NCI-H446 treated with DMSO at 0.1 percent for 48 hours (cell line): ENCODE measurements at regions not wholly inside any gene's neighbourhood (a gene's known extent, or its start where the extent isn't known, plus 50 kb on each side); places are given as distances from the start of the nearest gene placed in this dataset.
"Not testable (repeated sequence)": the region's sequence is repeated elsewhere in the genome, so short reads cannot be mapped to it uniquely, and the experiment has no call there.

Source experiments
- DNase-seq: peaks from one replicate; lab custom pipeline; 2025; lab: John Stamatoyannopoulos, UW

DNA sequence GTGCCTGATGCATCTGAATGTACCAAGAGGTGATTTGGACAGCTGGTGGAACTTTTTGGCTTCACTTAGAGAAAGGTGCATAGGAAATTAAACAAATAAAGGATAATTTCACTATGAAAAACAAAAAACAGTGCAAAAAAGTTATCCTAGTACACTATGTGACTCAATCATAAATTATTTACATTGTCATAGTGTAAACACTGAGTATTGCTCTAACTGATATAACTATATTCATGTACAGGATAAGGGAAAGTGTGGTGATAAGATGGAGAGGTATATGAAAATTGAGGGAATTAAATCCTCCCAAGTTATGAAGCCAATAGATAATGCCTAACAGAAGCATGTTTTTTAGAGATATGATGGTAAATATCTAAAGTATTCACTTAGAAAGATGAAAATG, 50.2 kb upstream of the CPNE4 start:
- DNase-seq = no peak

DNA sequence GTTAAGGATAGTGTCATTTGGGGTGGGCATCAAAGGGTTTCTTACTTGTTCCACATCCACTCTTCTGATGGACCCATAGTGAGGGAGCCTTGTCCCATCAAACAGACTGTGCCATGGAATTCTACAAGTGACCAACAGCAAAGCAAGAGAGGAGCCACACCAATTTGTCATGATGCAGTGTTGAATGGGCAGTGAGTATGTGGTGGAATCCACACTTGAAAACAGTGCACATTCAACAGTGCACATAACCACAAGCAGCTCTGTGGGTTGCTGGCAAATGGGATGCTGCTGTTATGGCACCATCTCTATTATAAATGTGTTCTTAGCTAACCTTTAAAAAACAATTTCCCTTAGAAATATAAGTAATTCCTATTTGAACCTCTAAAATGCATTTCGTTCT, 52.5 kb upstream of the CPNE4 start:
- DNase-seq = no peak

DNA sequence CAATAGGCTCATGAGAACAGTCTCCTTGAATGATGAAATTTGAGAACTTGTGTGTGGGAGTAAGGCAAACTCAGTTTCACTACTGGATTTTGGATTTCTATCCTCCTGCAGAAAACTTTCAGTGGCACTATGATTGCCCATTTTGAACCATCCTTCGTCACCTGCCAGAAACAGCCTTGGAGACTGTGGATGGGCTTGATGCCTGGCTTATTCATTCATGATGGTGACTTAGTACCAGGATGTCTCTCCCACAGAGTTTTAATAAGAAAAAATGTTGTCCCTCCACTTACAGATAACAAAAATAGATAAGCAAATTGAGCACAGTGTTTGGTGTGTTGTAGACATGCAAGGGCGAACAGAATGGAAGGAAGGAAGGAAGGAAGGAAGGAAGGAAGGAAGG, 53.5 kb upstream of the CPNE4 start:
- DNase-seq = no peak

DNA sequence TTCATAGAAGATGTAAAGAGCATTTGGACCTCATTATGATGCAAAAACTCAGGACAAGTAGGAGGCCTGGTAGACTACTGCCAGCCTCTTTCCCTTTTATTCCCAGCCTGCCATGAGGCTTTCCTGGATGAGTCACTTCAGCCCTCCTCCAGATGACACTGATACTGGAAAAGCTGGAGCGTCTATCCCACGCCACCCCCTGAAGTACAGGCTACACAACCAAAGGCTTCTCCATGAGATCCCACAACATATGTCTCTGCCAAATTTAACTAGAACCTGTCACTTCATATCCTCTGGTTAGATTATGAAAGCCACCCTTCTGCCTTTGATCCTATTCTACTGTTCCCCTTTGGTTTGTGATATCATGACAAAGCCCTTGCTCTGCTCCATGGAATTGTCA, 56.1 kb upstream of the CPNE4 start:
- no peak for DNase-seq

DNA sequence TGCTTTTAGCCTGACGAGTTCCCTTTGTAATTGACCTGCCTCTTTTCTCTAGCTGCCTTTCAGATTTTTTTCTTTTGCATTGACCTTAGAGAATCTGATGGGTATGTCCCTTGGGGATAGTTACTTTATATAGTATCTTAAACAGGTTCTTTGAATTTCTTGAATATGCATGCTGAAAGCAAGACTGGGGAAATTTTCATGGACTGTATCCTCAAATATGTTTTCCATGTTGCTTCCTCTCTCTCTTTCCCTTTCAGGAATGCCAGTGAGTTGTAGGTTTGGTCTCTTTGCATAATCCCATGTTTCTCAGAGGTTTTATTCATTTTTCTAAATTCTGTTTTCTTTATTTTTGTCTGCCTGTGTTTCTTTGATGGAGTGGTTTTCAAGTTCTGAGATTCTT, 81.8 kb upstream of the CPNE4 start:
- no peak for DNase-seq

DNA sequence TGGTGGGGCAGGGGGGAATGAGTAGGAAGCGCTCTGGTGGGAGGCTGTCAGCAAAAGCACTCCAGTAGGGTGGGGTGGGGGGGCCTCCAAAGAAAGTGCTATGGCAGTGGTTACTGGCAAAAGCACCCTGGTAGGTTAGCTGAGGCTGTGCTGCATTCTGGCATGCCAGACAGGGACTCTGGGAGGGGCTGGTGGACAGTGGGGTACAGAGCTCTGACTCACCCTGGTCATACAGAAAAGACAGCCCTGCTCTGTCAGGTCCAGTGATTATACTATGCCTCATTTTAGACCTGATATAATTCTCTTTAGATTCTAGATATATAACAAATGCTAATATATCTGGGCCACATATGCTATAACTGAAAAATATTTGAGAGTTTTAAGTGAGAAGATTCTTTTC, 82.8 kb upstream of the CPNE4 start:
- DNase-seq = no peak

DNA sequence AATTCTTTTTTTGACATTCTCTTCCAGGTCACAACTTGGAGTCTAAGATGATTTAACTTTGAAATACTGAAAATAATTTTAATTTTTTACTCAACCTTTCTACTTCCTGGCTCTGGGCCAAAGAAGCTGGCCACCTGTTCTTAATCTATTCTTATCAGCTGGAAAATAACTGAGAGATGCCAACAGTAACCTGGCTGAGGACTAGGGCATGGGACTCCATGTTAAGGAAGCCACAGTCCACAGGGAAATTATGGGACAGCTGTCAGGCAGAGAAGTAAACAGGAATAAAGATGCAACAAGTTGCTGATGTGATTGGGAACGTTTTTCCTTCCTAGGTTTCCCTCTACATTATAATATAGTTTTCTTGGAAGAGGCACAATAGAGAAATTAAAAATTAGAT, 84.7 kb upstream of the CPNE4 start:
- no peak for DNase-seq

DNA sequence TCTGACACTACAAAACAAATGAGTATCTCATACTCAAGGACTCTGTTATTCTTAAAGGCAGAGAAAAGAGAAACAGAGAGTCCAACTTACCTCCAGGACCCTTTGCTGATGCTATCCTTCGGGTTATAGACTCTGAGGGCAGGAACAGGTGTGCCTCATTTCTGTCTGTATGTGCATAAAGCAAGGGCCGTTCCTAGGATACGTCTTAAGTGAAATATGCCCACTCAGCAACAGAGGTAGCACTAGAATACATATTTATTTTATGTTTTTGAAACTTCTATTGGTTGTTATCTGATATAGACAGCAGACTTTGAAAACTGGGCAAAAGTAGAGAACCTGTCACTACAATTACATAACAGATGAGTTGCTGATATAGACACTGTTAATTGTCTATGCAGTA, 89.3 kb upstream of the CPNE4 start:
- no peak for DNase-seq

DNA sequence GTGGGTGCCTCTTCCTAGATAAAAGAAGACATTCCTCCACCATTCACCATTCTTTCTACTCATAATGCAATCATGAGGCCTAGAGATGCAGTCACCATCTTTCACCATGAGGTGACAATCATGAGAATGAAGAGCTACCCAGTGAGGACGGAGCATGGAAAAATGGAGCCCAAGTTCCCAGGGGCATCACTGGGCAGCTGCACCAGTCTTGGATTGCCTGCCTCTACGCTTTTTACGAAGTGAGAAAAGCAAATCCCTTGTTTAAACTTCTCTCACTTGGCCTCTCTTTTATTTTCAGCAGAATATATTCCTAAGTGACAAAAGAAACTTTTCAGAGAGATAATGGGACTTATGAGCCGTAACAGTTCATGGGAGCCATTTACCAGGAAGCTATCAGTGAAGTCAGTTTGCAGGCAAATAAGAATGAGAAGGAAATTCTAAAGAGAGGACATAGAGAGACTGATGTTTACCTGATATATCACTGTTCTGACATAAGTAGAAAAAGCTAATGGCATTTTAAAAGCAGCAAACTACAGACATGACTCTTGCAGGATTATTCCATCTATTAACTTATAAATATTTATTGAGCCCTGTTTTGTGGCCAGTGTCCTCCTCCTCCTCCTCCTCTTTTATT, 90.0 kb upstream of the CPNE4 start:
- no peak for DNase-seq

DNA sequence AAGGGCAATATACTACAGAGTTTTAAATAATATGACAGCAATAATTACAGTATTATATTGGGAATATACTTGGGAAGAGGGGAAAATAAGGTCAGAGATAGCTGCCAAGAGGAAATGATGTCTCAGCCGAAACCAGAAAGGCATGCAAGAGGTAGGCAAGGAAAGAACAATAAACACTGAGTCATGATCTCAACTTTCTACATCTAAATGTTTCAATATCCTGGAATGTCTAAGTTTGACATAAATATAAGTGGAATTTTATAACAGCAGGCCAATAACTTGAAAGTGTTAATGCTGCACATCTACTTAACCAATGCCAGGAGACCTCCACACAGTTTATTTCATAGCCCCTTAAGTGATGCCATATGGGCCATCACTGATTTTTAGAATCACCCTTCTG, 99.8 kb upstream of the CPNE4 start:
- no peak for DNase-seq

DNA sequence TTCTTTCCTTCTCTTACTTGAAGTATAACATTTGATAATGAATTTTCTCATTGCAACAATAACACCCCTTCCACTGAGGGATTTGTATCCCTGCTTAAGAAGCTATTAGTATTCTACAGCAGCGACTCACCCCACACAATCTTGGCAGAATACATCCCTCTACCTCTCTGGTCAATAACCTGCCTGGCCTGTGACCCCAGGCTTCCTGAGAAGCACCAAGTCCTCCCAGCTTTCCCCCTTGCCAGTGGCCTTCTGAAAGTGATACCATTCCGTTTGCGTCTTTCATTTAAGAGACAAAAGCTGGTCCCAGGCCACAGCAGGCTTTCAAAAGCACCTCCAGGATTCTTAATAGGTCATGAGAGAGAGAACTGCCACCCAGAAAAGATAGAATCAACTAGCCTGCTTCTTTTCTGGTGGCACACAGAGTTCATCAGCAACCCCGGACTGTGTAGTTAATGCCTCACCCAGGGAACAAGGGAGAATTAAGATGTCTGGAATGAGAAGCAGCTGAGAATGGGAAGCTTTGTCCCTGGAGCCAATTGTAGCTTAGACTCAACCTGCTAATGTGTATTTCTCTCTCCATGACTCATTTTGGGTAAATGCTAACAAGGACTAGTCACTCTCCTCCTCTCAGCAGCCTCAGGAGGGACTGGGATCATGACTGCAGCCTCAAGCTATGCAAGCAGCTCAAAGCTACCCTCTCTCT, 101.0 kb upstream of the CPNE4 start:
- no peak for DNase-seq

DNA sequence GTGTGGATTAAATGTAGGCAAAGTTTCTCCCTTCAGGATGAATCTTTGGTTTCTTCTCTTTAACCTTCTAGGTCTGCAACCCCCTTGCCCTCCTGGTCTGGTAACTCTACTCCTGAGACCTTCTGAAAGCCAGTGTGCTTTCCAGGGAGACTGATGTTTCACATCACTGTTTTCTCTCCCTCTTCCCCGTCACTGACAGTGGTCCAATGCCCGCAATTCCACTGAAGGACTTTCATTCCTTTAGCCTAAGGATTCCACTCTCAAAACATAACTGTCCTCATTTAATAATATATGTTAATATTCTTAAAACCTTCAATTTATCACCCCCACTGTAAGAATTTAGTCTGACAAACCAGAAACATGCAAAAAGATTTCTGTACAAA, 101.5 kb upstream of the CPNE4 start:
- no peak for DNase-seq

DNA sequence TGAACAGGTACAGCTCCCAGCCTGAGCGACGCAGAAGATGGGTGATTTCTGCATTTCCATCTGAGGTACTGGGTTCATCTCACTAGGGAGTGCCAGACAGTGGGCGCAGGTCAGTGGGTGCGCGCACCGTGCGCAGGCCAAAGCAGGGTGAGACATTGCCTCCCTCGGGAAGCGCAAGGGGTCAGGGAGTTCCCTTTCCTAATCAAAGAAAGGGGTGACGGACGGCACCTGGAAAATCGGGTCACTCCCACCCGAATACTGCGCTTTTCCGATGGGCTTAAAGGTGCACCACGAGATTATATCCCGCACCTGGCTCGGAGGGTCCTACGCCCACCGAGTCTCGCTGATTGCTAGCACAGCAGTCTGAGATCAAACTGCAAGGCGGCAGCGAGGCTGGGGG, 102.1 kb upstream of the CPNE4 start:
- DNase-seq = not testable (repeated sequence)

DNA sequence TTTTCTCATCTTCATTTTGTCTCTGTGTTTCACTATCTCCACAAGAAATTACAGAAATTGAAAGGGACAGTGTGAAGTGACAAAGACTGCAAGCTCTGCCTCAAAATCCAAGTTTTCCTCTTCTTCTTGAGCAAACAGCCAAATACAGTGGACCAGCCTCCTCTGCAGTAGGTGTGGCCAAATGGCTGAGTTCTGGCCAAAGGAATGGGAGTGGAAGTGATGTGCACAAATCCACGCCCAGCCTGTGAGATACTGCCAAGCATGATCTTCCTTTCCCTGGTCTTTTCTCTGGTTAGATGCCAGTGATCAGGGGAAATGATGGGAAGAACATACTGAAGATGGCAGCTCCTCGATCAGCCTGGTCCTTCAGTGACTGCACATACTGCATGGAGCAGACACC, 111.0 kb upstream of the CPNE4 start:
- DNase-seq = no peak

DNA sequence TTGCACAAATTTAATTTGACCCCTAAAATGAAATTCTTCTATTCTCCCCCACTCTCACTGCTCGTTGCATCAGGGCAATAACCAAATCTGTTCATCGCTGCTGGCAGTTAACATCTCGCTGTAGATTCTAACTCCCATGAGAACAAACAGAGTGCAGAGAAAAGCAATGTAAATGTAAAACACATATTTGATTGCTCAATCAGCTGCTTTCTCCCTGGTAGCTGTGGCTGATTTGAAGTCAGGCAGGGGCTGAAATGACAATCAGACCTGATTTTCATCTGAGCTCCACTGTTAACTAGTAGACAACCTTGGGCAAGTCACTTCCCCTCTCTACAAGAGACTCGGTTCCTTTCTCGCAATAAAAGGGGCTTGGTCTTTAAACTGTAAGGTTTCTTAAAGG, 119.8 kb upstream of the CPNE4 start:
- DNase-seq = no peak

DNA sequence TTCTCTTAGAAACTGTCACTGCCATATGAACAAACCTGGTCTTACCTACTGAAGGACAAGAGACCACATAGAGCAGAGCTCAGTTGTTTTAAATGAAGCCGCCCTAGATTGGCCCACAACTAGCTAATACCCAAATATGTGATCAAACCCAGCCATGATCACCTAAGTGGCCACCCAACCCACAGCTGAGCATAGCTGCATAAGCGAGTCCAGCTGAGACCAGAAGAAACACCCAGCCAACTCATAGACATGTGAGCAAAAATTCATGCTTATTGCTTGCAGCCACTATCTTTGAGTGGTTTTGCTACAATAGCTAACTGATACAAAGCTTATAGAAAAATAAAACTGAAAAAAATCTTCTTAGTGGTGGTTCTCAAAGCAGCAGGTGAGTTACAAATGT, 124.3 kb upstream of the CPNE4 start:
- DNase-seq = no peak

DNA sequence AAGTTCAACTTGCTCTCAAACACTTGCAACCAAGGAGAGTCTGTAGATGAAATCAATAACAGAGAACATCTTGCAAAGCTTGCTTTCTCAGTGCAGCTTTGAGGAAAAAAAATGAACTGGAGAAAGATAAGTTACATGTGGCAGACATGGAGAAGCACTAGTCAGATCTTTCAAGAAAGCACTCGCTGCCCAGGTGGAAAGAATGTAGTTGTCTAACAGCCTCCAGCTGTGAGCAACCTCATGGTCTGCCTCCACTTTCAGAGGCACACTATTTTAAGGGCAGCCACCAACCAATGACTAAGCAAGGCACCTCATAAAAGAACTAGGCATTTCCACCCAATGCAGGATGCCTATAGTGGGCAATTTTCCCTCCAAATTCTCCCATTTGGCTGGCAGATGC, 125.4 kb upstream of the CPNE4 start:
- DNase-seq = no peak

DNA sequence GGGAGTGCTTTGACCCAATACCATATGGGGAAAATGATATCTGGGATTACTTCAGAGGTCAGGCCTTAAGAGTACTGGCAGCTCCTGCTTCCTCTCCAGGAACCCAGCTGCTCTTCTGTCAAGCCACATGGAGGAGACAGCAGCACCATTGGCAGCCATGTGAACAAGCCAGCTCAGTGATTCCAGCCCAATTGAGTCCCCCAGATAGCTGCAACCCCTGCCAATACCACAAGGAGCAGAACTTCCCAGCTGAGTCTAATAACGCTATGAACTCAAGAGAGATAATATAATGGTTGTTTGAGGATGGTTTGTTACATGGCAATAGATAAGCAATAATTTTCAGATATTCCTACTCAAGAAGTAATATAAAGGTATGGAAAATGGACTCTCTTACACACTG, 126.8 kb upstream of the CPNE4 start:
- DNase-seq = no peak

DNA sequence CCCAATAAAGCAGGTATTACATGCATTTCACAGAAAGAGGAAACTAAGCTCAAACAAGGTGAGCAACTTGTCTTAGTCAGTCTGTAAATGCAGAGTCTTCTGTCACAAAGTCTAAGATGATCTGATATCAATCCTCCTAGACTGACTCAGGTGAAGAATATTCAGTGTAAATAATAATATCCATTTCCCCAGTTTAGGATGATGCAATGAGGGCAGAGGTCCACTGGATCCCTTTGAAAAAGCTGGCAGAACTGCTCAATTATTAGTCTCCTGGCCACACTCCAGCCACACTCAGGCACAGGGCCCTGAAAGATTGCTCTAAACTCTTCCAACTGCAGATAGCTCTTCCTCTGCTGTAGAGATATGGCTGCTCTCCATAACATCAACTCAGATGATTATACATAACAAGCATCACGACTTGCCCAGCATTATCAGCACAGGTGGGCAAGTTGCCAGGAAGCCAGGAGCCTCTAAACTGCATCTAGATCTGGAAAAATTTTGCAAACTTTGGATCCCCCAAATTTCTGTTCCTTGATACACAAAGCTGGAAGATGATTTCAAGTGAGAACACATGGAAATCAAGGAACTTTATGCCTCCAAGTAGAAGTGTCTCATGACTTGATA, 129.8 kb upstream of the CPNE4 start:
- no peak for DNase-seq

DNA sequence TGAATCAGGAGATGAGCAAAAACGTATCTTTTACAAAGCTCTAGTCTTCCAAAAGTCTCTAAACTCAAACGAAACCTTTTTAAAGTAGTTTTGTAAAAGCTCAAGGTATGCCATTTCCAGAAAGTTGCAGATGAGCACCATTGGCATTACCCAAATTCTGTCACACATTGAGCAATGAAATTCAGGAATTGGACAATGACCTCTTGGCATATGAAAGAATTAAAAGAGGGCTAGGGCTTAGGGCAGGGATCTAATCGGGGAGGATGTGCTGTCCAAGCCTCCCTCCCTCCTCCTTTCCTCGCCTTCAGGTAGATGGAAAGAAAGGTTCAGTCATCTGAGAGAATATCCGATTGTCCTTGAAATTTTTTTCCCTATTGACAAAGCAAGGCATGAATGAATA, 133.1 kb upstream of the CPNE4 start:
- DNase-seq = no peak

DNA sequence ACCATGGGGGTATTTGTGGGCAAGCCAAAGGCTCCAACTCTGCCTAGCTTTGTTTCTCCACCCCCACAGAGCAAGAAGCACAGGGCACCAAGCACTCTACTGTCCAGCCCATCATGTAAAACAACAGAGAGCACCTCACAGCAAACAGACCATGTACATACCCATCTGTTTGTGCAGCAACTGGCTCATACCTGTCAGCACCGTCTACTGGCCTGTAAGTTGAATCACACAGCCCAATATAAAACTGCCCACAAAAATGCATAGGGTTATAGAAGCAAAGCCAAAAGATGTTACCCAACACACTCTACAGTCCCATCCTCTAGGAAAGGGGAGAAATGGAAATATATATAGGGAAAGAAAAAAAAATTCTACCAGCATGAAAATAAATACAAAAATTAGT, 139.7 kb upstream of the CPNE4 start:
- DNase-seq = no peak

DNA sequence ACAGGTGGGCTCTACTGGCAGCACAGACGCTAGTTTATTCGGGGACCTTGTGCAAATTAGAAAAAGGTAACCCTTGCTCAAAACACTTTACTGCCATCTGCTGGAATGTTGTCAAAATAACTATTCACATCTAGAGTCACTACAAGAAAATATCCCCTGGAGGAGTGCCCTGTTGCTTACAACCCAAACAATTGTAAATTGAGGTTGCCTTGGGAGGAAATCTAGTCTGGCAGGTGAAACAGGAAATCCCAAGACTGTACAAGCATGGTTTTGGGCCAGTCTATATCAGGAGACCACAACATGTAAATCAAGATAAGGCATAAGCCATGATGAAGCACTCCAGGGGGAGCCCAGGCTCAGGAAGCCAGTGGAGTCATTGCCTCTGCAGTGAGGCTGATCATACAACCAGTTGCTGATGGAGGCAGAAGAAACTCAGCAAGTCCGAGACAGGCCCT, 136.8 kb upstream of the ACP3 start:
- DNase-seq = peak; percentile 17

DNA sequence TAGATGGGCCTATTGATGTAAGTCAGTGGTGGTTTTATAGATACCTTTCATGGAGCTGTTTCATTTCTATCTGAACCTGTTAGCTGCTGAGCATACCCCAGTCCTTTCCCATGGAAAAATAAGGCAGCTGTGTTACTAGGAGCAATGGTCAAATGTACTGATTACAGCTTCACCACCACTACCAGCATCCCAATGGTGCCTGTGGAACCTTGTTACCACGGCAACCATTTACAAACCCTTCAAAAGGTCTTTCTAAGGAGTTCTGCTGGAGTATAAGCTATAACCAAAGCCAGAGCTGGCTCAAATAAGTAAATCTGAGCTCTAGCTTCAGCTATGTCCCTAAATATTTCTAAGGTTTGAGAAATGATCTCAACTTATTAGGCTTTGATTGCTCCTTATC, 133.4 kb upstream of the ACP3 start:
- DNase-seq = no peak

DNA sequence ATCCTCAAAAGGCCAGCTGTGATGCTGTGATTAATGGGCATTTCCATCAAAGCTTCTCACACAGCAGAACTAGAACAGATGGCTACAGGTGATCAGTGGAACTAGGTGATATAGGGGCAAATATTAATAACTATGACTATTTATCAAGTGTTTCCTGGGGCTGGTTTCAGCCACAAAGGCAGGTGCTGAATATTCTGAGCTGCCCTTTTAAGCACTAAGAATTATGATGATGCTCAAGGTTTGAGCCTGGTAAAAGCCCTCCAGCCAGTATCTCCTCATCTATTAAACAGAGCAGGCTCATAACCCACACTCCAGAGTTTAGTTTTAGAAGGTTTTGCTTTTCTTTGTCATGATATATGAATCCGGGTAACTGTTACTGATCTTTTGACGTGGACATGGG, 129.5 kb upstream of the ACP3 start:
- DNase-seq = no peak
